ENCODE measurements at regions not wholly inside any gene's neighbourhood (a gene's known extent, or its start where the extent isn't known, plus 50 kb on each side); places are given as distances from the start of the nearest gene placed in this dataset.

DNA sequence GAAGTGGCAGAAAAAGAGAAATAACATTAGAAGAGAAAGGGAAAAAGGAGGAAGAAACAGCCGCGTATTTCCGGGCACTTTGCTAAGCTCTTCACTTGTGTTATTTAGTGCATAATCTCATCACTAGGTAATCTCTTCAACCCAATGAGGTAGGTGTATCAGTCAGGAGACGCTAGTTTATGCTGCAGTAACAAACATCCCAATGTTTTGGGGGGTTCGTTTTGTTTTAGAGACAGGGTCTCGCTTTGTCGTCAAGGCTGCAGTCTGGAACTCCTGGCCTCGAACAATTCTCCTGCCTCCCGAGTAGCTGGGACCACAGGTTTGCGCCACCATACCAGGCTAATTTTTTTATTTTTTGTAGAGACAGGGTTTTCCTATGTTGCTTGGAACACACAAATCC is 61.7 kb downstream of the ZFP36L2 start:
- Histone ChIP-seq H3K4me2 (ENCODE audit: extremely low read depth, insufficient read depth, low read length) (no peak overlapping the region), H3K36me3 (ENCODE audit: control insufficient read depth, insufficient read depth, low read length) (no peaks in the 10 kb centered on the region), H3K79me2 (ENCODE audit: control insufficient read depth, insufficient read depth, low read length) (no peaks in the 10 kb centered on the region), H3K9me3 (ENCODE audit: control insufficient read depth, insufficient read depth, low read depth, low read length) (no peaks in the 10 kb centered on the region), H4K20me1 (ENCODE audit: control insufficient read depth, extremely low read depth, insufficient read depth, low read length) (no peaks in the 10 kb centered on the region), H3K27ac (ENCODE audit: insufficient read depth, low read length) (no peak overlapping the region), H3K4me3 (replicated peaks in 1 of 4; ENCODE audit: control extremely low read depth in 1 of 4, insufficient read depth in 1 of 4, low read depth in 3 of 4, low read length in 4 of 4) (no peak overlapping the region), H3K9ac (ENCODE audit: insufficient read depth, low read length) (no peak overlapping the region), H2AFZ (ENCODE audit: low read length) (no peak overlapping the region), H3K4me1 (ENCODE audit: control insufficient read depth, extremely low read depth, insufficient read depth, low read length) (peaks cover 7% of the 10 kb centered on the region), H3K27me3 (ENCODE audit: control insufficient read depth, insufficient read depth, low read length) (no peaks in the 10 kb centered on the region)
- no peak for TF ChIP-seq EZH2 (IDR thresholded peaks at IDR 0.05; ENCODE audit: low read length, missing control alignments)
- TF ChIP-seq, protein P1, sequence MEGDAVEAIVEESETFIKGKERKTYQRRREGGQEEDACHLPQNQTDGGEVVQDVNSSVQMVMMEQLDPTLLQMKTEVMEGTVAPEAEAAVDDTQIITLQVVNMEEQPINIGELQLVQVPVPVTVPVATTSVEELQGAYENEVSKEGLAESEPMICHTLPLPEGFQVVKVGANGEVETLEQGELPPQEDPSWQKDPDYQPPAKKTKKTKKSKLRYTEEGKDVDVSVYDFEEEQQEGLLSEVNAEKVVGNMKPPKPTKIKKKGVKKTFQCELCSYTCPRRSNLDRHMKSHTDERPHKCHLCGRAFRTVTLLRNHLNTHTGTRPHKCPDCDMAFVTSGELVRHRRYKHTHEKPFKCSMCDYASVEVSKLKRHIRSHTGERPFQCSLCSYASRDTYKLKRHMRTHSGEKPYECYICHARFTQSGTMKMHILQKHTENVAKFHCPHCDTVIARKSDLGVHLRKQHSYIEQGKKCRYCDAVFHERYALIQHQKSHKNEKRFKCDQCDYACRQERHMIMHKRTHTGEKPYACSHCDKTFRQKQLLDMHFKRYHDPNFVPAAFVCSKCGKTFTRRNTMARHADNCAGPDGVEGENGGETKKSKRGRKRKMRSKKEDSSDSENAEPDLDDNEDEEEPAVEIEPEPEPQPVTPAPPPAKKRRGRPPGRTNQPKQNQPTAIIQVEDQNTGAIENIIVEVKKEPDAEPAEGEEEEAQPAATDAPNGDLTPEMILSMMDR (conservative IDR thresholded peaks at IDR 0.05 in 1 of 2, IDR thresholded peaks at IDR 0.05 in 1 of 2; ENCODE audit: low read depth in 1 of 2, low read length in 2 of 2), result no peak
- no peak for DNase-seq (ENCODE audit: low read depth in 2 of 2)

DNA sequence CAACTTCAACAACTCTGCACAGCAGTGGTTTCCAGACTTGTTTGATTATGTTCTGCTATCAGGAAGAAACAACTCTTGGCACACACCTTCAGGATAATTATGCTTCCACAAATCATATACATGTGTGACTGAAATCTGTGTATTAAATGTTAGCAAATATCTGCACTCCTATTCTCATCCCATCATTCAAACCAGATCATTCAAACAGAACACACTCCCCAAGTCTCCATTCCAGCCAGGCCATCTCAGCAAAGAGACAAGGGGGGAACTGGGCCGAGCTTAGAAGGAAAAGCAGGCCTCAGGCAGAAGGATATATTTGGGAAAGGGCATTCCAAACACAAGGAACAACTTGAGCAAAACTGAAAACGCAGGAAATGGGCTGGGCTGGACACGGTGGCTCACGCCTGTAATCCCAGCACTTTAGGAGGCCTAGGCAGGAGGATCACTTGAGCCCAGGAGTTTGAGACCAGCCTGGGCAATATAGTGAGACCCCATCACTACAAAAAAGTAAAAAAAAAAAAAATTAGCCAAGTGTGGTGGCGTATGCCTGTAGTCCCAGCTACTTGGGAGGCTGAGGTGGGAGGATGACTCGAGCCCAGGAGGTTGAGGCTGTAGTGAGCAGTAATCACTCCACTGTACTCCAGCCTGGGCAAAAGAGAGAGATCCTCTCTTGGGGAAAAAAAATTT is 62.7 kb downstream of the ZFP36L2 start:
- no peaks in the 10 kb centered on the region for H3K9me3 ChIP-seq (ENCODE audit: control insufficient read depth, insufficient read depth, low read depth, low read length)
- H3K27ac ChIP-seq (ENCODE audit: insufficient read depth, low read length), result no peak overlapping the region
- no peak for DNase-seq (ENCODE audit: low read depth in 2 of 2)
- peaks cover 10% of the 10 kb centered on the region for H3K4me1 ChIP-seq (ENCODE audit: control insufficient read depth, extremely low read depth, insufficient read depth, low read length)
- no peaks in the 10 kb centered on the region for H3K79me2 ChIP-seq (ENCODE audit: control insufficient read depth, insufficient read depth, low read length)
- no peaks in the 10 kb centered on the region for H3K27me3 ChIP-seq (ENCODE audit: control insufficient read depth, insufficient read depth, low read length)
- H3K9ac ChIP-seq (ENCODE audit: insufficient read depth, low read length), result no peak overlapping the region
- no peaks in the 10 kb centered on the region for H3K36me3 ChIP-seq (ENCODE audit: control insufficient read depth, insufficient read depth, low read length)
- no peak overlapping the region for H2AFZ ChIP-seq (ENCODE audit: low read length)
- no peak overlapping the region for H3K4me2 ChIP-seq (ENCODE audit: extremely low read depth, insufficient read depth, low read length)
- no peaks in the 10 kb centered on the region for H4K20me1 ChIP-seq (ENCODE audit: control insufficient read depth, extremely low read depth, insufficient read depth, low read length)
- no peak overlapping the region for H3K4me3 ChIP-seq (replicated peaks in 1 of 4; ENCODE audit: control extremely low read depth in 1 of 4, insufficient read depth in 1 of 4, low read depth in 3 of 4, low read length in 4 of 4)
- TF ChIP-seq, protein P1 (conservative IDR thresholded peaks at IDR 0.05 in 1 of 2, IDR thresholded peaks at IDR 0.05 in 1 of 2; ENCODE audit: low read depth in 1 of 2, low read length in 2 of 2), result no peak

DNA sequence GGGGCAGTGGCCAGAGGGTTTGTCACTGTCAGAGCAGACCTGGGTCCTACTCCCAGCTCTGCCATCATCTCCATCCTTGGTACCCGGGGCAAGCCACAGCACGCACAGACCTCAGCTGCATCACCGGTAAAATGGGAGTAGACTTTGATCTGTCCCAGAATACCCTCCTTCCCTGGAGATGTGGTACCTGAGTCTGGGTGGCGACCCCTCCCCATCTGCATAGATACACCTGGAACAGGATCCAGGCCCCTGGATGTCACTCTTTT is 64.0 kb downstream of the ZFP36L2 start:
- H3K27me3 ChIP-seq (ENCODE audit: control insufficient read depth, insufficient read depth, low read length), result no peaks in the 10 kb centered on the region

More for the DNA sequence above, 64.0 kb downstream of the ZFP36L2 start:
- peaks cover 15% of the 10 kb centered on the region for H3K4me1 ChIP-seq (ENCODE audit: control insufficient read depth, extremely low read depth, insufficient read depth, low read length)
- no peak for DNase-seq (ENCODE audit: low read depth in 2 of 2)
- no peaks in the 10 kb centered on the region for H3K9me3 ChIP-seq (ENCODE audit: control insufficient read depth, insufficient read depth, low read depth, low read length)
- H4K20me1 ChIP-seq (ENCODE audit: control insufficient read depth, extremely low read depth, insufficient read depth, low read length), result no peaks in the 10 kb centered on the region
- no peak overlapping the region for H3K9ac ChIP-seq (ENCODE audit: insufficient read depth, low read length)
- no peaks in the 10 kb centered on the region for H3K79me2 ChIP-seq (ENCODE audit: control insufficient read depth, insufficient read depth, low read length)
- no peaks in the 10 kb centered on the region for H3K36me3 ChIP-seq (ENCODE audit: control insufficient read depth, insufficient read depth, low read length)
- TF ChIP-seq, protein P1 (conservative IDR thresholded peaks at IDR 0.05 in 1 of 2, IDR thresholded peaks at IDR 0.05 in 1 of 2; ENCODE audit: low read depth in 1 of 2, low read length in 2 of 2), result no peak
- TF ChIP-seq EZH2 (IDR thresholded peaks at IDR 0.05; ENCODE audit: low read length, missing control alignments), result no peak
- no peak overlapping the region for H2AFZ ChIP-seq (ENCODE audit: low read length)
- no peak overlapping the region for H3K4me3 ChIP-seq (replicated peaks in 1 of 4; ENCODE audit: control extremely low read depth in 1 of 4, insufficient read depth in 1 of 4, low read depth in 3 of 4, low read length in 4 of 4)
- H3K27ac ChIP-seq (ENCODE audit: insufficient read depth, low read length), result no peak overlapping the region
- H3K4me2 ChIP-seq (ENCODE audit: extremely low read depth, insufficient read depth, low read length), result no peak overlapping the region

Measured in fibroblast of lung (primary cell).